Thyroid gland (tissue), 4 donors: ENCODE measurements at regions not wholly inside any gene's neighbourhood (a gene's known extent, or its start where the extent isn't known, plus 50 kb on each side); places are given as distances from the start of the nearest gene placed in this dataset.

ENCODE experiments used
- DNase-seq, 2 donors: peaks; one replicate each; pipeline ENCODE4 v3.0.0-alpha.2; 2019
- H3K27ac ChIP-seq, 3 donors: fragments of 200-600 bp; sonication (generic); 1 replicate in 2 of 3; 2 replicates in 1 of 3; pipeline ENCODE4 v1.5.1; 2016 to 2019; ENCODE audit warnings: mild to moderate bottlenecking in 1 of 3, moderate library complexity in 1 of 3
- H3K27me3 ChIP-seq: fragments of 200-600 bp; sonication (generic); one replicate; pipeline ENCODE4 v1.5.1; 2019
- H3K36me3 ChIP-seq, 2 donors: fragments of 200-600 bp; sonication (generic); one replicate each; pipeline ENCODE4 v1.5.1; 2016 to 2019
- H3K4me1 ChIP-seq, 2 donors: fragments of 200-600 bp; sonication (generic); one replicate each; pipeline ENCODE4 v1.5.1; 2017 to 2019
- H3K4me3 ChIP-seq, 3 donors: fragments of 200-600 bp; sonication (generic); replicated peaks in 1 of 3; 1 replicate in 2 of 3; 2 replicates in 1 of 3; pipeline ENCODE4 v1.5.1; 2016; ENCODE audit warnings: mild to moderate bottlenecking in 1 of 3
- H3K9me3 ChIP-seq: fragments of 200-600 bp; sonication (generic); one replicate; pipeline ENCODE4 v1.5.1; 2017
- CTCF ChIP-seq, 6 experiments: fragments of 200-600 bp in 3 of 6; fragments of 450-650 bp in 3 of 6; sonication (generic) in 3 of 6; IDR thresholded peaks; one replicate each; pipeline ENCODE4 v1.5.1; 2016 to 2019; ENCODE audit warnings: antibody characterized with exemption in 6 of 6, mild to moderate bottlenecking in 2 of 6, inconsistent platforms in 1 of 6, moderate library complexity in 1 of 6
- POLR2A ChIP-seq, 2 donors: fragments of 450-650 bp; IDR thresholded peaks; one replicate each; pipeline ENCODE4 v1.6.1; 2017; ENCODE audit warnings: antibody characterized with exemption in 2 of 2, mild to moderate bottlenecking in 2 of 2, moderate library complexity in 1 of 2
- WGBS, 2 donors: methylation state at CpG; one replicate each; pipeline ENCODE4 v1.1.5; 2017; 5-methylcytosine and 5-hydroxymethylcytosine counted together
- intact Hi-C: fragments of 100-400 bp; cut with DNase I; formaldehyde crosslinking; loops from one replicate; pipeline ENCODE4 v1.15.1; 2023

GRCh38 chr13:43977911-43978310 lies 98.2 kb downstream of the LACC1 start:
- no peak for DNase-seq
- H3K36me3 ChIP-seq = no peaks in the 10 kb centered on the region
- H3K27ac ChIP-seq = no peak overlapping the region
- 79 to 83% methylated on average over 1 of the region's 1 CpG for WGBS, 2 donors
- H3K4me1 ChIP-seq = no peaks in the 10 kb centered on the region
- no peaks in the 10 kb centered on the region for H3K27me3 ChIP-seq
- H3K9me3 ChIP-seq = no peaks in the 10 kb centered on the region
- intact Hi-C loops = no loop called here
- TF ChIP-seq POLR2A (IDR thresholded peaks at IDR 0.05) = no peak
- no peak for TF ChIP-seq CTCF (IDR thresholded peaks at IDR 0.05)
- H3K4me3 ChIP-seq = no peak overlapping the region

GRCh38 chr13:43978688-43979087 lies 99.0 kb downstream of the LACC1 start:
- Histone ChIP-seq H3K27ac (no peak overlapping the region), H3K4me1 (no peaks in the 10 kb centered on the region), H3K9me3 (no peaks in the 10 kb centered on the region), H3K27me3 (no peaks in the 10 kb centered on the region), H3K4me3 (no peak overlapping the region), H3K36me3 (no peaks in the 10 kb centered on the region)
- DNase-seq = no peak
- intact Hi-C loops = no loop called here
- WGBS, 2 donors = 81 to 82% methylated on average over 5 of the region's 5 CpGs
- no peak for TF ChIP-seq CTCF (IDR thresholded peaks at IDR 0.05)
- no peak for TF ChIP-seq POLR2A (IDR thresholded peaks at IDR 0.05)

- TF ChIP-seq POLR2A (IDR thresholded peaks at IDR 0.05) (no peak), CTCF (IDR thresholded peaks at IDR 0.05) (no peak)
- Histone ChIP-seq H3K9me3 (no peaks in the 10 kb centered on the region), H3K27me3 (no peaks in the 10 kb centered on the region), H3K4me3 (no peak overlapping the region), H3K4me1 (no peaks in the 10 kb centered on the region), H3K27ac (no peak overlapping the region), H3K36me3 (no peaks in the 10 kb centered on the region)
- no peak for DNase-seq
- intact Hi-C loops = no loop called here
- 83 to 93% methylated on average over 2 of the region's 2 CpGs for WGBS, 2 donors
These were observed 99.8 kb downstream of the LACC1 start for GRCh38 chr13:43979492-43979891.

GRCh38 chr13:43980587-43980986 lies 100.9 kb downstream of the LACC1 start:
- TF ChIP-seq POLR2A (IDR thresholded peaks at IDR 0.05) (no peak), CTCF (IDR thresholded peaks at IDR 0.05) (no peak)
- 88% methylated on average over 1 of the region's 1 CpG for WGBS, 2 donors
- H3K4me3 ChIP-seq = no peak overlapping the region
- intact Hi-C loops = no loop called here
- H3K9me3 ChIP-seq = no peaks in the 10 kb centered on the region
- H3K4me1 ChIP-seq = peaks cover 0 to under 1% of the 10 kb centered on the region in 2 donors
- H3K27me3 ChIP-seq = no peaks in the 10 kb centered on the region
- no peak overlapping the region for H3K27ac ChIP-seq
- DNase-seq = no peak
- H3K36me3 ChIP-seq = no peaks in the 10 kb centered on the region

GRCh38 chr13:43981091-43981490 lies 101.4 kb downstream of the LACC1 start:
- H3K4me1 ChIP-seq = peaks cover 0 to 6% of the 10 kb centered on the region in 2 donors
- H3K36me3 ChIP-seq = no peaks in the 10 kb centered on the region
- no peak overlapping the region for H3K27ac ChIP-seq
- no peak for DNase-seq
- 91 to 94% methylated on average over 5 of the region's 5 CpGs for WGBS, 2 donors
- H3K9me3 ChIP-seq = no peaks in the 10 kb centered on the region
- no peaks in the 10 kb centered on the region for H3K27me3 ChIP-seq
- TF ChIP-seq POLR2A (IDR thresholded peaks at IDR 0.05) = no peak
- no peak for TF ChIP-seq CTCF (IDR thresholded peaks at IDR 0.05)
- H3K4me3 ChIP-seq = no peak overlapping the region
- intact Hi-C loops = no loop called here
